ENCODE measurements at regions not wholly inside any gene's neighbourhood (a gene's known extent, or its start where the extent isn't known, plus 50 kb on each side); places are given as distances from the start of the nearest gene placed in this dataset.
"Not testable (repeated sequence)": the region's sequence is repeated elsewhere in the genome, so short reads cannot be mapped to it uniquely, and the experiment has no call there.

DNA sequence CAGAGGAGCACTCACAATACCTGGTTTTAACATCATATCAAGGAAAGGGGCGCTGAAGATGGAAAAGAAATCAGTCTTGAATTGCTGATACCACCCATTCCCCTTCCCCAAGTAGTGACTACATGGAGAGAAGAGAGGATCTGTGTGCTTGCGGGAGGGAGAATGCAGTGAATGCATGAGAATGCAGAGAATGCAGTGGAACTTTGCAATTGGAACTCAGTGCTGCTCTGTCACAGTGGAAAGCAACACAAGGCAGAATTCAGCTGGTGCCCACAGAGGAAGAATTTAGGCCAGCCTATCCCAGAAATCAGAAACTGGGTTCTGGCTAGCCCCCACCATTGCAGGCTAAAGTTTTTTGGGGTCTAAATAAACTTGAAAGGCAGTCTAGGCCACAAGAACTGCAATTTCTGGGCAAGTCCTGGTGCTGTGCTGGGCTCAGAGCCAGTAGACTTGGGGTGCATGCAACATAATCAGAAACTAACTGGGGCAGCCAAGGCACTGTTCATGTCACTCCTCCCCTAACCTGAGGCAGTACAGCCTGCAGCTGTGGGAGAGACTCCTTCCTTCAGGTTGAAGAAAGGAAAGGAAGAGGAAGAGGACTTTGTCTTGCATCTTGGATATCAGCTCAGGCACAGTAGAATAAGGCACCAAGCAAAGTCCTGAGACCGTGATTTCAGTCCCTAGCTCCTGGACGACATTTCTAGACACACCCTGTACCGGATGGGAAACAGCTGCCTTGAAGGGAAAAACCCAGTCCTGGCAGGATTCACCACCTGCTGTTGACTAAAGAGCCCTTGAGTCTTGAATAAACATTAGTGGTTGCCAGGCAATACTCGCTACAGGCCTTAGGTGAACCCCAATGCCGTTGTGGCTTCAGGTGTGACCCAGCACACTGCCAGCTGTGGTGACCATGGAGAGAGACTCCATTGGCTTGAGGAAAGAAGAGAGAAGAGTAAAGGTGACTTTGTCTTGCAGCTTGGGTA, 329.3 kb downstream of the TBL1XR1 start:
- DNase-seq = no peak

DNA sequence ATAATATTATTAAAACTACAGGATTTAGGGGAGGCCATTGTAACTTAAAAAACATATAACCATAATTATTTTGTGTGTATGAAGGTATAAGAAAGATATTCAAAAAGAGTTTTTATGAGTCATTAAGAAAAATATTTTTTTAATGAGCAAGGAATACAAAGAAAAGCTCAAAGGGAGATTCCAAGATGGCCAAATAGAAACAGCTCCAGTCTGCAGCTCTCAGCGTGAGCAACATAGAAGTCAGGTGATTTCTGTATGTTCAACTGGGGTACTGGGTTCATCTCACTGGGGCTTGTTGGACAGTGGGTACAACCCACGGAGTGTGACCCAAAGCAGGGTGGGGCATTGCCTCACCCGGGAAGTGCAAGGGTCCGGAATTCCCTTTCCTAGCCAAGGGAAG, 336.1 kb downstream of the TBL1XR1 start:
- DNase-seq = no peak

DNA sequence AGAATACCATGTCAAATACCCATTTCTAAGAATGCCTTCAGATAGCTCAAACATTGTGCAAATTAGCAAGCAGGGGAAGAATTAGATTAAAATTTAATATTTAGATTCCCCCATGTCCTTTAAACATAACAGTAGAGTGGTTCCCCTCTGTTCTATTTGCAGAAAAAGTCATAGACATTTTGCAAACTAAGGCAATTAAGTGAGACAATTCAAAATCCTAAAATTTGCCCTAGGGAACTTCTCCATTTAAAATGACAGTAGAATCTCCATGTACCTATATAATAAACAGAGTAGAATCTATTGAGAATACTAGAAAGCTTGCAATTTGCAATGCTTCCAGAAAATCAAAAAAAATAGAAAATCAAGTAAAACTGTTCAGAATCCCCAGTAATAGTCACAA, 340.6 kb downstream of the TBL1XR1 start:
- DNase-seq = no peak

DNA sequence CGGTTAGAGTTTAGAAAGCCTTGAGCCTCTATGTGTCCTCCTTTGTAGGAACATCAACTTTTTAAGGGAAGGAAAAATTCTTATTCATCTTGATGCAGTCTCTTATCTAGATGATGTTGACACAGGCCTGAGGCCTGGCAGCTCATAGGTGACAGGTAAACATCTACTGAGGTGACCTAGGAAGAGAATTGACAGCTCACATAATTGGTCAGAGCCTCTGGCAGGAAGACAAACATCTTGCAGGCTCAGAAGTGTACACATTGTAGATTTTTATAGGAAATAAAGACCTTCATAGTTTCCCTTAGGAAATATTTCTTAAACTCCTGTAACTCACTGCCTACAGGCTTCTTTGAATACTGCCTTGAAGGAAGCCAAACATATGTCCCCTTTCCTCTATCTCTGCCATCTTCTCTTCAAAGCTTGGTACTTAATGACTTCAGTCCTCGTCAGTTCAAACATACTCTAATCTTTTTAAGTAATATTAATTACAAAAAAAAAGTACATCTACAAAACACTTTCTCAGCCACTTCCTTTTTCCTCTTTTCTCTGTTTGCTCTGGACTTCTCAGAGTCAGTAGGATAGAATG, 341.3 kb downstream of the TBL1XR1 start:
- no peak for DNase-seq

DNA sequence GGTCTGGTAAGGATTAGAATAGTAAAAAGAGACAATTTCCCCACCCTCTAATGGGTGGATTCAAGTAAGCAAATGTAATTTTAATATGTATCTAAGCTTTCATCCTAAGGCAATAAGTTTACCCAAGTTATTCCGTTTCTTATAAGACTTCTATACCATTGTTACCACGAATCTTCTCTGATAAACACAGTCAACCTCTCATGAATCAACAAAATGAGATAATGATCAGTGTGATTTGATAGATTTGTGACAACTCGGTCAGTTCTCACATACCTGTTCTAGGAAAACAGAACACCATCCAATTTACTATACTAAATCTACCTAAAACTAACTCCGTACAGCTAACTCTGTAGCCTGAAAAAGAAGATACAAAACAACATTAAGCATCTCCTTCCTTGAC, 342.1 kb downstream of the TBL1XR1 start:
- DNase-seq = no peak

DNA sequence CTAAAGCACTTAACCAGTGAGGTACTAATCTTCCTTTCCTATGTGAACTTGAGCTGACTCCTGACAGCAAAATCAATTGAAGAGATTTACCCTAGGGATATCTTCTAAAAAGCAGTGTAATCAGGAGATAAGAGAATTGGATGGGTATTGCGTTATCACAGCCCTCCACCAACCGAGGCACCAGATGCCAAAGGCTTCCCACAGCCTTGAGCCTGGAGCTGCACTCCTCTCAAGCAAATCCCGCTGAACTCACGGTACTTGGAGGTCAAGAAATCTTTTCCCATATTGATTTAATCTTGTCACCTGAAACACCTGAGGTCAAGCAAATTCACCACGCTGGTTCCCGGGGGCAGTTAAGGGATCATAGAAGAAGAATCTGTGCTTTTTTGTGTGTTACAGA, 346.8 kb downstream of the TBL1XR1 start:
- no peak for DNase-seq

DNA sequence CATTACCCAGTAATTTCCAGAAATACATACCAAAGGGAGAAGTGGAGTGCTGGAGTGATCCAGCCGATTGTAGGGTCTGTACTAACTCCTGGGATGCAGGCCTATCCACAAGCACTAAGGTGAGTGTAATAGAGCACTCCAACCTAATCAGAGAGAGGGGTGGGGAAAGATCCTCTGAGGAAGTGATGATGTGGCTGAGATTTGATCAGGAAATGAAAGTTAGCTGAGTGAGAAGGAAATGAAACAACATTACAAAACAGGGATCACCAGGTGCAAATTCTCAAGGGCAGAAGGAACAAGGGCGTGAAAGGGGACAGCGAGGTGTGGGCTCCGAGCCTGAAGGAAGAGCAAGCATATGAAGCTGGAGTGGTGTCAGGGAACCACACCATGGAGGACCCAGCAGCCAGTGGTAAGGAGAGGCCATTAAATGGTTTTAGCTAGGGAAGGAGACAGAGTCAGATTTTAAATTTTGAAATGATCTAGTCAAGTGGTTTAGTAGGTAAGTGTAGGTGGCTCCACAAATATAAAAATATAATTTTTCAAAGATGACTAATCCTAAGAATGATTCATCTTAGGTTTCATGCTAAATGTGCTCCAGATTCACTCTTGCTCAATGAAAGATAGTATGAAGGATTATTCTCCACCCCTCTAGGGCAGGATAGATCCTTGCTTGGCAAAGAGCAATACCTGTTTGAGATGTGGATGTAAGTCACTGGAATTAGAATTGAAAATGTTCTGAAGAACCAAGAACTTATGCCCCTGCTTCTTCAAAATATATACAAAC, 348.7 kb downstream of the TBL1XR1 start:
- no peak for DNase-seq

DNA sequence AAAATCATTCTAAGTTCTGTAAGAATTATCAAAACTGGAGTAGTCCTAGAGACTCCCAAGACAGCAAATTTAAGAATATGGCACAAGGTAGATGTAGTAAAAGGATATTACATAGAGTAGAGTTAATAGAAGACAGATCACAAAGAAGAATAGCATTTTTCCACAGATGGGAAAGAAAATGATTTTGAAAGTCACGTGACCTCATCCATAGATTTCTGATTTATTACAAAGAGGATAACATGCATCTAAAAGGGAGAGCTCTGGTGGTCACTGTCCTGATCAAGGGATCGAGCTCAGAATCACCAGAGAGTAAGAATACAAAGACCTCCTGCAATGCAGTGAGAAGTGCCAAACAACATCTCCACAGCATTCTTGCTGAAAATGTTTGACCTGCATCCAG, 354.4 kb downstream of the TBL1XR1 start:
- no peak for DNase-seq

DNA sequence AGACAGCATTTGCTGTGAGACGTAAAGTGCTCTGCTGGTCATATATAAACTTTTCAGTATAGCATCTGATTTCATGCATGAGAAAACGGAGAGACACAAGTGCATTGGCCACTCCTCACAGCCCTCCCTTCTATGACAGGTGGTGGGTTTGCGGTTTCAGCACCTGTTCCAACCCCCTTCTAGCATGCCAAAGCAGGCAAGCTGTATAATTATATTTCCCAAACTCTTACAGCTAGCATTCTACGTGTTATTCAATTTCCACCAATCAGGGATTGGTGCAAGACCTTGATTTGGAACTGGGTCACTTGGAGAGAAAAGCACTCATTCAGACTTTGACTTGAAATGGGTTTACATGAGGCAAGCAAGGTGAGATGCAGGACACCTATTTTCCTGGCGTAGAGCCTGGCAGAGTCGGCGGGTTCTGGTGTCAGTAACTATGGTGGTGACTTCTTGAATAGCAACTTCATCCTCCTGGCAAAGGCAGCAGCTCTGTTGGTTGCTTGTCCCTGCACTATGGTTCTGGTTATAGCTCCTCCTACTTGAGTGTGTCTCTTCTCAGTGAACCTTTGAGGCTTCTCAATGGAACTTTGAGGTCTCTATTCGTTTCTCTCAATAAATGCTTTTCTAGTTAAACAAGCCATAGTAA, 356.5 kb downstream of the TBL1XR1 start:
- DNase-seq = no peak

DNA sequence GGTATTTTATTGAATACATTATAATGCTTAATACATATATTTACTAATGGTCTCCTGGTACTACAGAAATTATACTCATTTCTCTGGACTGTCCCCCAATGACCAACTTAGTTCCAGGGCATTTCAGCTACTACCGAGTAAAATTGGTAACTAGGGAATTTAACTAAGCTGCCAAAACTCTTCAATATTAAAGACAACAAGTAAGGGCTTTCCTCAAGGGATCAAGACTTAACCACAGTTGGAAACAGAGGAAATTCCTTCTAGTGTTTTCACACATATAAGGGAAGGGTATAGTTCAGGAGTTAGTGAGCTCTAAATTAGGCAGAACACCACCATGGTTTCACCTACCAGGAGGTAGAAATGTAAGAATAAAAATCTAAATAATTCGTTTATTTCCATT, 357.4 kb downstream of the TBL1XR1 start:
- DNase-seq = no peak

DNA sequence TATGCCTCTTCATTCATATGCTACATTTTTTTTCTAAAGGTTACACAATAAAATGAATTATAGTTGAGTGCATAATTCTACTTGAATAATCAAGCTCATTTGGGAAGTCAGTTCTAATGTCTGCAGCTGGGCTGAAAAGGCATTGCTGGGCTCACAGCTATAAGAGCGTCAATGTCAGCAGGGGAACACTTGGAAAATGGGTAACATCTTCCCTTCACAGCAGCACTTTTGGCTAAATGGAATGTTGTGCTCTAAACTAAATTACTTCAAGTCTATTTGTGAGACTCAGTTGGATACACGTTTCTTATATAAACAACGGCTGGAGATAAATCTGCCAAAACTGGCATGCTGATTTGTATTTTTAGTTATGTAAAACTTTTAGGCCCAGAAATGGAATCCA, 357.8 kb downstream of the TBL1XR1 start:
- no peak for DNase-seq

DNA sequence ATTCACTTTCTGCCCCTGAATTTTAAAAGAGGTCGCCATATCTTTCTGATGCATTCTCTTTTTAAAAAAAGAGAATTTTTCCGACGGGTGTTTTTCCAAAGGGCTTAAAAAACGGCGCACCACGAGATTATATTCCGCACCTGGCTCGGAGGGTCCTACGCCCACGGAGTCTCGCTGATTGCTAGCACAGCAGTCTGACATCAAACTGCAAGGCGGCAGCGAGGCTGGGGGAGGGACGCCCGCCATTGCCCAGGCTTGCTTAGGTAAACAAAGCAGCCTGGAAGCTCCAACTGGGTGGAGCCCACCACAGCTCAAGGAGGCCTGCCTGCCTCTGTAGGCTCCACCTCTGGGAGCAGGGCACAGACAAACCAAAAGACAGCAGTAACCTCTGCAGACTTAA, 370.0 kb downstream of the TBL1XR1 start:
- DNase-seq = not testable (repeated sequence)

DNA sequence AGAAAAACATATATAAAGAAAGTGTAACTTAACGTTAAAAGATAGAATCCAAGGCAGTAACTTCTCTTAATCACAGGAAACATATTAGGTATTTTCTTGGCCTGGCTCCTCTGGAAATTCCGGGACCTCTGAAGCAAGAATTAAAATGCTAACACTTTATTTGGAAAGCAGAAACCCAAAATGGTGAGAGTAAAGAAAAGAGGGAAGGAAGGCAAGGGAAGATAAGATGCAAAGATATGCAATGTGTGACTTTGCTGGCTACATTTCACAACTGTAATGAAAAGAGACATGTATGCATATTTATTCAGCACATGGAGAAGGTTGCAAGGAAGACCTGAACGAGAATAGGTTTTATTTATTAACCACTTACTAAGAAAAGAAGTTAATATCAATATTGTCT, 372.5 kb downstream of the TBL1XR1 start:
- DNase-seq = no peak

DNA sequence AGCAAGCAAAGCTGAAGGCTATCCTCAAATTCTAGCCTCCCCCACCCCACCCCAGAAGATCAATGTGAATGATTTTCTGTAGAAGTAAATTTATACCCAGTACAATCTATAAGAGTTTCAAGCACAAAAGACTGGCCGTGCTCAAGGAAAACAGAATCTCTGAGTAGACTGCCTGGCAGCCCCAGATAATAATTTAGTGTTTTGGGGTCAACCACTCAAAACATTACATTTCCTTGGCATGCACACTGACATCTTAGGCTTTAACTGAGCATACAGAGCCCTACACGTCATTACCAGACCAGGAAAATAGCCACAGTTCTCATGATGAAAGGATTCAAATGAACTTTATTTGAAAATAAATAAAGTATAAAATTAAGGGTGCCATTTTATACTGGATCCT, 376.5 kb downstream of the TBL1XR1 start:
- DNase-seq = no peak

DNA sequence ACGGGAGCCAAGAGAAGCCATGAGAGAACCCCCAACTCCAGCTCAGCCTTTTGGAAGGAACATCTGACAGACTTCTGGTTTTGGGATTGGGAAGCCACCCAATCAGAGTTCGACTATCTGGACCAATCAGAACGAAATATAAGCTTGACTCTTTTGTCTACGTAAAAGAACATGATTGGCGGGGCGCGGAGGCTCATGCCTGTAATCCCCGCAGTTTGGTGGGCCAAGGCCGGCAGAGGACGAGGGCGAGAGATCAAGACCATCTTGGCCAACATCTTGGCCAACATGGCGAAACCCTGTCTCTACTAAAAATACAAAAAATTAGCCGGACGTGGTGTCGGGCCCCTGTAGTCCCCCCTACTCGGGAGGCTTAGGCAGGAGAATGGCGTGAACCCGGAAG, 380.3 kb downstream of the TBL1XR1 start:
- DNase-seq = no peak

DNA sequence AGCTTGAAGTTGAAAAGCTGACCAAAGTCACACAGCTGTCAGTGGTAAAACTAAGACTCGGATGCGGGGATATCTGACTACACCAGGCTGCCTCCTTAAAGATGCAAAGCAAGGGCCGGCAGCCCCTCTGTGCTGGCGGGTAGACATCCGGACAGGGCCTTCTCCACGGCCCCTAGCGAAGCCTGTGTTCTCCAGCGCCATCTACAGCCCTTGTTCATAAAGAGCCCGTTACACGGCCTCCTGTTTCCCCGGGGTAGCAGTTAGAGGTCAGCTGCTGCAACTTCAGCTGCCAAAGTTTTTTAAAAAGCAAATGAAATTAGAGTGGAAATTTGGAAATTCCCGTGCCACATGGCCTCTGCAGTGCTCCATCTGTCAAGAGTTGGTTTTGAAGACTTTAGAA, 383.0 kb downstream of the TBL1XR1 start:
- DNase-seq = peak; percentile 23

DNA sequence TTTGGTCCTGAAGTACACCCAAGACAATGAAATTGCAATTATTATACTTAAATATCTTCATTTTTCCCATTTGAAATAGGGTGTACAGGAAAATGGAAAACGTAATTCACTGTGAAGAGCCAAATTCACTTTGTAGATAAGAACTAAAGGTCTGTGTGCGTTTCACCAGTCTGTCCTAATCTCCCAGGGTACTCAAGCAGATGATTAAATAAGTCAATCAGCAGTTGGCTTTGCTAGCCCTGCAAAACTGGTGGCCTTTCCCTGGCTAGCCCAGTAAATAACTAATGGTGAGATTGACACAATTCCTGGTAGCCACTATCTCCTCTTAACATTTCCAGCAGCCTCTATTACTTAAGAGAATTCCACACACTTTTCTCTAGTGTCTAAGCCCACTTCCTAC, 389.3 kb downstream of the TBL1XR1 start:
- DNase-seq = no peak

DNA sequence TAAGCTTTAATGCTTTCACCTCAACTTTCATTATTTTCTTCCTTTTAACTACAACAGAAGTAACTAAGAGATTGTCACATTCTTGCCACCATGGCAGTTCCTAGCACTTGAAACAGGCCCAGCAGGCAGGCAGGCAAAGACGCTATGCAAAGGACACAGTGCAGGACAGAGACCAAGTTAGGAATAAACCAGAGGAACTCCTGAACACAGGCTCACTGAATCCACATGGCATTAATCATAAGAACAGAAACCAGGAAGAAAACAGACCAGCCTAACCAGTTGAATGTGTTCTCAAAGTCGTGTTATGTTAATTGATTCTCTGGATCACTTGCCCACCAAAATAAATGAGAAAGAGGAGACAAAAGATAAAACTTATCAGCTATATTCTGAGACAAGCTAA, 397.6 kb downstream of the TBL1XR1 start:
- no peak for DNase-seq

DNA sequence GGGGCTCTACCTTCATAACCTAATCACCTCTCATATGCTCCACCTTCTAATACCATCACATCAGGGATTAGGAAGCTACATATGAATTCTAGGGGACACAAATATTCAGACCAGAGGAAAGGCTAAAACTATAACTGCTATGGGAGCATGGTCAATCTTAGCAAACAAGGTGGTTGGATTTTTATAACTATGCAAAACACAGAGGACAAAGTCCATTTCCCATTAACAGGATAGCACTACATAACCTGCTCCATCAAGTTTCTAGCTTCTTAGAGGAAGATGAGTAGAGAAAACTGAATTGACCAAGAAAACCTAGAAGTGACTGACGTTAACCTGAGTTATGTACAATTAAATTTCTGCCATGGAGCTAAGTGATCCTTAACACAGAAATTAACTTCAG, 398.6 kb downstream of the TBL1XR1 start:
- DNase-seq = no peak

DNA sequence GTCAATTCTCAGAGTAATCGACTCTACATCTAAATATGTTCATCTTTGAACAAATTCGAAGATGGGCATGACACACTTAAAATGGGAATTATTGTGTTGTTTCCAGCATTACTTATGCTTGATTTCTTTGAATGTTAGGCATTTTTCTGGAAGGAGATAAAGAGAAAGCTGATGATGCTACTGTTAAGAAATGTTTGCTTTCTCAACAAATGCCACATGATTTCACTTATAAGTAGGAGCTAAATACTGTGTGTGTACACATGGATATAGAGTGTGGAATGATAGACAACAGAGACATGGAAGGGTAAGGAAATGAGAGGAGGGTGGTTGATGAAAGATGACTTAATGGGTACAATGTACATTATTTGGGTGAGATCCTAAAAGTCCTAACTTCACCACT, 400.9 kb downstream of the TBL1XR1 start:
- DNase-seq = no peak

DNA sequence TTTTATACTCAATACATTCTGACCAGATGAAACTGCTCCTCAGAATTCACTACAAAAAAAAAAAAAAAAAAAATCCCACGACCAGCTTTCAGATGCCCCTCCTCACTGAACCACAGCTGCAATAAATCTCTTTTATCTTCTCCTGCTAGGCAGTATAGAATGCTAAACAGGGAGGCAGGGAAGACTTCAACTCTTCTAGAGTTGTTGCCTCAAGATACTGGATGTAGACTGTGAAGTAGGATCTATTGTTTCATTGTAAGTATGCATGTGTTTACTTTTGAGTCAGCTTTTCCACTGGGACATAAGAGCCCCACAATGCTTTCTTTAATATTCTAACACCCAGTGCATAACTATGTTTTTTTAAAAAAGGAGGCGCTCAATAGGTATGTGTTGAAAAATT, 401.4 kb downstream of the TBL1XR1 start:
- no peak for DNase-seq

DNA sequence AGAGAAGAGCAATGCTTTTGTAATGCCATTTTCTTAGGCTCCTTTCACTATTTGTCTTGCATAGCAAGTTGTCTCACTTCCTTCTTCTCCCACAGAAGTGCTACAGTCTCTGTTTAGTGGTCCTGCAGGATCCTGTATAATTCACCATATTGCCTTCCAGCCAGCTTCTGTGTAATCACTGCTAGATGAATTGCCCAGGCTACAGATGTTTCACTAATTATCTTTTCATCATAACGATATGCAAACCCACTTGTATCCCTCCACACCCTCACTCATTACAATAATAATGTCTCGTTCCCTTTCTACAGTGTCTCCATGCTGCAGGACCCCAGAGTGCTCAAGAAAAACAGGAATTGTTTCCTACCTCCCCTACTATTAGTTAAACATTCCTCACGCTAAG, 402.9 kb downstream of the TBL1XR1 start:
- DNase-seq = no peak

DNA sequence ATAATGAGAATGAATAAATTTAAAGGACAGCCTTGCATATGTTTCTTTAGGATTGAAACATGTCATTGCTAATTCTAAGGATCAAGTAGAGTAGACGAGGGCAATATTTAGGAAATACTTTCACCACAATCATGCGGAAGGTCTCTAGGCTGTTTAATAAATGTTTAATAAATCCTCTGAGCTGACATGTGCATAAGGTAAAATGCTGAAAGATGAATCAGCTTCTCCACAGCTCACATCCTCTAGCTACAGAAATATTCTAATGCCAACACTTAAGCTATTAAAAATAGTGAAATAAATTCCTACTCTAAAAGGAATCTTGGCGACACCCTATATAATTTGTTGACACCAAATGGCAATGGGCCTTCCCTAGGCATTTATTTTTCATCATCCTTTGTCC, 407.3 kb downstream of the TBL1XR1 start:
- no peak for DNase-seq

Measured in dermis blood vessel endothelial cell (primary cell).